ENCODE measurements at regions not wholly inside any gene's neighbourhood (a gene's known extent, or its start where the extent isn't known, plus 50 kb on each side); places are given as distances from the start of the nearest gene placed in this dataset.

DNA sequence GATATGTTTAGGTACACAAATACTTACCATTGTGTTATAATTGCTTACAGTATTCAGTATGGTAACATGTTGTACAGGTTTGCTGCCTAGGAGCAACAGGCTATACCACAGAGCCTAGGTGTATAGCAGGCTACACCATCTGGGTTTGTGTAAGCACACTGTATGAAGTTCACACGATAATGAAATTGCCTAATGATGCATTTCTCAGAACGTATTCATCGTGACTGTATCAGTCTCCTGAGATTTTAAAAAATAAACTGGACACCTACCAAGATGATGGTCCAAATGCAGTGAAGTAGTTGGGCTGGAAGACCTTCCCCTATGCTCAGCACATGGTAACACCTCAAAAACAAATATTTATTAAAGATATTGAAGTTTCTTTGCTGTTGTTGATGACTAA is 103.3 kb upstream of the NFIB start:
- no peak overlapping the region for H2BK12ac ChIP-seq (ENCODE audit: insufficient read length, low read depth, low read length)
- H2BK120ac ChIP-seq (ENCODE audit: low read depth, low read length, poor library complexity, severe bottlenecking) = no peak overlapping the region
- no peak overlapping the region for H4K91ac ChIP-seq (ENCODE audit: insufficient read length, low read depth, low read length)
- H3K18ac ChIP-seq (ENCODE audit: insufficient read length, low read depth, low read length) = no peak overlapping the region
- no peaks in the 10 kb centered on the region for H3K9me3 ChIP-seq (ENCODE audit: control insufficient read depth, low read depth, low read length)
- no peaks in the 10 kb centered on the region for H4K20me1 ChIP-seq (ENCODE audit: control insufficient read depth, insufficient read depth, insufficient read length)
- H2AFZ ChIP-seq (ENCODE audit: low read length) = no peak overlapping the region
- H3T11ph ChIP-seq (ENCODE audit: low read length) = no peak overlapping the region
- no peak overlapping the region for H2BK5ac ChIP-seq (ENCODE audit: insufficient read length, low read length)
- no peak overlapping the region for H4K5ac ChIP-seq (ENCODE audit: insufficient read length, low read depth, low read length)
- no peaks in the 10 kb centered on the region for H3K23me2 ChIP-seq (ENCODE audit: insufficient read length, low read depth, low read length, poor library complexity, severe bottlenecking)
- no peak overlapping the region for H2BK20ac ChIP-seq (ENCODE audit: low read depth, low read length, poor library complexity, severe bottlenecking)
- H3K4me1 Mint-ChIP-seq = peaks cover 48 to 54% of the 10 kb centered on the region in 2 experiments
- H3K79me2 ChIP-seq (ENCODE audit: insufficient read depth, low read length) = no peaks in the 10 kb centered on the region
- TF ChIP-seq, protein P1, sequence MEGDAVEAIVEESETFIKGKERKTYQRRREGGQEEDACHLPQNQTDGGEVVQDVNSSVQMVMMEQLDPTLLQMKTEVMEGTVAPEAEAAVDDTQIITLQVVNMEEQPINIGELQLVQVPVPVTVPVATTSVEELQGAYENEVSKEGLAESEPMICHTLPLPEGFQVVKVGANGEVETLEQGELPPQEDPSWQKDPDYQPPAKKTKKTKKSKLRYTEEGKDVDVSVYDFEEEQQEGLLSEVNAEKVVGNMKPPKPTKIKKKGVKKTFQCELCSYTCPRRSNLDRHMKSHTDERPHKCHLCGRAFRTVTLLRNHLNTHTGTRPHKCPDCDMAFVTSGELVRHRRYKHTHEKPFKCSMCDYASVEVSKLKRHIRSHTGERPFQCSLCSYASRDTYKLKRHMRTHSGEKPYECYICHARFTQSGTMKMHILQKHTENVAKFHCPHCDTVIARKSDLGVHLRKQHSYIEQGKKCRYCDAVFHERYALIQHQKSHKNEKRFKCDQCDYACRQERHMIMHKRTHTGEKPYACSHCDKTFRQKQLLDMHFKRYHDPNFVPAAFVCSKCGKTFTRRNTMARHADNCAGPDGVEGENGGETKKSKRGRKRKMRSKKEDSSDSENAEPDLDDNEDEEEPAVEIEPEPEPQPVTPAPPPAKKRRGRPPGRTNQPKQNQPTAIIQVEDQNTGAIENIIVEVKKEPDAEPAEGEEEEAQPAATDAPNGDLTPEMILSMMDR (conservative IDR thresholded peaks at IDR 0.05) = no peak
- H3K9ac ChIP-seq (ENCODE audit: extremely low read depth, insufficient read length, low read length) = no peak overlapping the region
- H4K8ac ChIP-seq (replicated peaks; ENCODE audit: insufficient read length, low read depth, low read length) = no peak overlapping the region
- H3K14ac ChIP-seq (ENCODE audit: insufficient read depth, low read length) = no peak overlapping the region
- peaks cover 0 to 2% of the 10 kb centered on the region in 2 experiments; a peak in 2 of 5 replicates for H3K9me3 Mint-ChIP-seq
- no peak overlapping the region for H3K4me2 ChIP-seq (ENCODE audit: insufficient read depth, insufficient read length, low read length)
- H3K79me1 ChIP-seq (ENCODE audit: insufficient read depth, low read depth, low read length, poor library complexity, severe bottlenecking) = no peaks in the 10 kb centered on the region
- no peaks in the 10 kb centered on the region; the same call in 1 of the 2 replicates for H3K27me3 Mint-ChIP-seq (ENCODE audit: low read depth)
- H3K27ac ChIP-seq (ENCODE audit: insufficient read length, low read depth, low read length) = no peak overlapping the region
- H3K56ac ChIP-seq (ENCODE audit: insufficient read length, low read depth, low read length) = no peak overlapping the region
- H2BK15ac ChIP-seq (ENCODE audit: low read depth, low read length) = no peak overlapping the region
- peaks cover 0 to 1% (median 0%) of the 10 kb centered on the region in 3 experiments; a peak in 1 of 7 replicates for H3K36me3 Mint-ChIP-seq (ENCODE audit: insufficient read depth in 1 of 3, low read depth in 3 of 3)
- no peak overlapping the region for H3K27ac Mint-ChIP-seq
- no peak for DNase-seq
- no peak overlapping the region for H3K4ac ChIP-seq (ENCODE audit: low read depth, low read length)
- peaks cover 13% of the 10 kb centered on the region; the same call in 1 of the 2 replicates for H3K4me1 ChIP-seq (ENCODE audit: insufficient read depth, low read length)
- no peak overlapping the region for H3K23ac ChIP-seq (ENCODE audit: insufficient read length, low read depth, low read length)
- no CpG with 5 or more reads among the region's 3 CpGs for WGBS (ENCODE audit: extremely low coverage, insufficient read length, low lambda C conversion rate)
- no peak overlapping the region for H2AK5ac ChIP-seq (ENCODE audit: insufficient read length, low read length)
- no peaks in the 10 kb centered on the region for H3K27me3 ChIP-seq (ENCODE audit: insufficient read depth, low read length)
- H3K4me3 Mint-ChIP-seq = no peak overlapping the region
